BJ (cell line): ENCODE measurements at regions not wholly inside any gene's neighbourhood (a gene's known extent, or its start where the extent isn't known, plus 50 kb on each side); places are given as distances from the start of the nearest gene placed in this dataset.

Experiments
- CTCF ChIA-PET: fragments of 350-600 bp; formaldehyde crosslinking; extraction: SDS; loops from one replicate; lab custom pipeline; 2021; ENCODE audit warnings: antibody characterized with exemption, inconsistent platforms; lab: Yijun Ruan, JAX
- POLR2A ChIA-PET: fragments of 300-600 bp; sonication (Branson Sonifier 250); formaldehyde crosslinking; extraction: SDS; loops from one replicate; lab custom pipeline; 2021; ENCODE audit warnings: antibody characterized with exemption; lab: Charles Lee
- DNase-seq: peaks from one replicate; pipeline ENCODE4 v3.0.0-alpha.2; 2011; ENCODE audit warnings: low read depth
- H3K27me3 ChIP-seq: 2 replicates; pipeline ENCODE4 v1.6.0; 2011; ENCODE audit warnings: low read length; ENCODE audit not compliant: control insufficient read depth, insufficient read depth
- H3K36me3 ChIP-seq: 2 replicates; pipeline ENCODE4 v1.5.1; 2011; ENCODE audit warnings: low read length; ENCODE audit not compliant: control insufficient read depth, insufficient read depth
- H3K4me3 ChIP-seq: 2 replicates; pipeline ENCODE4 v1.5.1; 2011; ENCODE audit warnings: low read depth, mild to moderate bottlenecking, control low read depth, low read length
- TF ChIP-seq, protein P1 (sequence below): IDR thresholded peaks from 2 replicates; pipeline ENCODE4 v1.5.1; 2011; ENCODE audit warnings: low read depth, mild to moderate bottlenecking, control low read depth, inconsistent platforms, low read length, moderate library complexity; ENCODE audit not compliant: insufficient read depth

DNA sequence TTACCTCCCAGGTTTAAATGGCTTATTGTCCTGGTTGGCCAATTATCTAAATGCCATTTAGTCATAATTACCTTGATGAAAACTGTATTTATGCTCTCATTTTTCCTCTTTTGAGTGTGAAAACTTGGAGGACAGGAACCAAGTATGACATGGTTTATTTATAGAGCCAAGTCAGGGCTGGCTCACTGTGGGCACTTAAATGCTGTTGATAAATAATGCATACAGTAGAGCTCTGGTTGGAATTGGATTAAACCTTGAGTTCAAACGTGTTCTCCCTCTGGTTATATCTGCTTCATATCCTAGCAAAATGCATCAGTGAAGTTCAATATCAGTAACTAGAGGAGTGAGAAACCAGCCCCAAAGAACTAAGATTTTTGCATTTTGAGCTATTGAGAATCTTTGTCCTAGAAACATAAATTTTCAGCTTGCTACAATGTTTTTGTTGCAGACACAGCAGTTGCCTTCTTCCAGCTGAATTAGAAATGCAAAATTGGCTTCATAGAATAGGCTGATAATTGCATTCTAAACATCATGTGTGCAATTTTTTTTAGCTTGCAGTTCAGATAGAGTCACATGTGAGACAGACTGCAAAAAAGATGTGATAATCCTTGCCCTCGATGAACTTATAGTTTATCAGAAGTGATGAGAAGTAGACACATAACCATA is 255.8 kb downstream of the BTBD3 start:
- H3K36me3 ChIP-seq = no peaks in the 10 kb centered on the region
- ChIA-PET POLR2A (no interaction called here), CTCF (interaction anchor here (0.6 kb wide), 1 partner anchor 93 kb away, joined by 3 read pairs; no protein-coding TSS in a partner anchor)
- no peaks in the 10 kb centered on the region for H3K27me3 ChIP-seq
- TF ChIP-seq, protein P1, sequence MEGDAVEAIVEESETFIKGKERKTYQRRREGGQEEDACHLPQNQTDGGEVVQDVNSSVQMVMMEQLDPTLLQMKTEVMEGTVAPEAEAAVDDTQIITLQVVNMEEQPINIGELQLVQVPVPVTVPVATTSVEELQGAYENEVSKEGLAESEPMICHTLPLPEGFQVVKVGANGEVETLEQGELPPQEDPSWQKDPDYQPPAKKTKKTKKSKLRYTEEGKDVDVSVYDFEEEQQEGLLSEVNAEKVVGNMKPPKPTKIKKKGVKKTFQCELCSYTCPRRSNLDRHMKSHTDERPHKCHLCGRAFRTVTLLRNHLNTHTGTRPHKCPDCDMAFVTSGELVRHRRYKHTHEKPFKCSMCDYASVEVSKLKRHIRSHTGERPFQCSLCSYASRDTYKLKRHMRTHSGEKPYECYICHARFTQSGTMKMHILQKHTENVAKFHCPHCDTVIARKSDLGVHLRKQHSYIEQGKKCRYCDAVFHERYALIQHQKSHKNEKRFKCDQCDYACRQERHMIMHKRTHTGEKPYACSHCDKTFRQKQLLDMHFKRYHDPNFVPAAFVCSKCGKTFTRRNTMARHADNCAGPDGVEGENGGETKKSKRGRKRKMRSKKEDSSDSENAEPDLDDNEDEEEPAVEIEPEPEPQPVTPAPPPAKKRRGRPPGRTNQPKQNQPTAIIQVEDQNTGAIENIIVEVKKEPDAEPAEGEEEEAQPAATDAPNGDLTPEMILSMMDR = no peak
- no peak for DNase-seq
- no peak overlapping the region for H3K4me3 ChIP-seq

- TF ChIP-seq, protein P1 = no peak
- ChIA-PET CTCF (no interaction called here), POLR2A (no interaction called here)
- Histone ChIP-seq H3K36me3 (no peaks in the 10 kb centered on the region), H3K4me3 (no peak overlapping the region), H3K27me3 (no peaks in the 10 kb centered on the region)
- no peak for DNase-seq
Observed at GRCh38 chr20:12175538-12175937, 257.8 kb downstream of the BTBD3 start.

- Histone ChIP-seq H3K4me3 (no peak overlapping the region), H3K27me3 (no peaks in the 10 kb centered on the region), H3K36me3 (no peaks in the 10 kb centered on the region)
- POLR2A ChIA-PET = no interaction called here
- CTCF ChIA-PET = no interaction called here
- no peak for DNase-seq
- TF ChIP-seq, protein P1 = no peak
Observed at GRCh38 chr20:12177657-12178293, 260.1 kb downstream of the BTBD3 start.

- TF ChIP-seq, protein P1 = no peak
- no peaks in the 10 kb centered on the region for H3K36me3 ChIP-seq
- ChIA-PET POLR2A (no interaction called here), CTCF (no interaction called here)
- H3K27me3 ChIP-seq = no peaks in the 10 kb centered on the region
- DNase-seq = no peak
- H3K4me3 ChIP-seq = no peak overlapping the region
Observed at GRCh38 chr20:12179692-12180091, 262.0 kb downstream of the BTBD3 start.

GRCh38 chr20:12180107-12180661 is 262.5 kb downstream of the BTBD3 start:
- no peak overlapping the region for H3K4me3 ChIP-seq
- ChIA-PET POLR2A (no interaction called here), CTCF (no interaction called here)
- no peaks in the 10 kb centered on the region for H3K27me3 ChIP-seq
- DNase-seq = no peak
- H3K36me3 ChIP-seq = no peaks in the 10 kb centered on the region
- TF ChIP-seq, protein P1 = no peak
